ENCODE measurements at regions not wholly inside any gene's neighbourhood (a gene's known extent, or its start where the extent isn't known, plus 50 kb on each side); places are given as distances from the start of the nearest gene placed in this dataset.

DNA sequence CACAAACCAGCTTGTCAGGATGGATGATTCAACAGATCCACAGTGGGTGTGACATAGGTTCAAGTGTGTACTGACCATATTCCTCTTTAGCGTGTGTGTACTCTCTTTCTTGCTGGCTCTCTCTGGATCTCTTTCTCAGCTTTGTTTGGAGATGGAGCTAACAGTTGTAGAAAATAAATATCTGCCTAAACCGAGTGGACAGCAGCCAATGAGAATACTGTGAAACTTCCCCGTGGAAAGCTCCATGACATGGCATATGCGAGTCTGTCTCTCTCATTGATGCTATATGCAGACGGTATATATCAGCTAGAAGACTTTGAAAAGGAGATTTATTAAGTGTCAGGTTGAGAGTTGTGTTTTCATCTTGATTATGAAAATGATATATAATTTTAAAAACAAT, 406.5 kb upstream of the SUCLG2 start:
- no peaks in the 10 kb centered on the region for H3K4me1 ChIP-seq (ENCODE audit: control insufficient read depth, extremely low read depth, insufficient read depth, low read length)

More for the DNA sequence above, 406.5 kb upstream of the SUCLG2 start:
- H3K9me1 ChIP-seq (replicated peaks; ENCODE audit: control insufficient read depth, extremely low read depth, insufficient read depth, low read length) = no peaks in the 10 kb centered on the region
- H3K9me3 ChIP-seq (replicated peaks; ENCODE audit: control insufficient read depth, insufficient read depth, low read length) = no peaks in the 10 kb centered on the region
- no peak overlapping the region for H3K27ac ChIP-seq (ENCODE audit: insufficient read depth, low read depth, low read length)
- TF ChIP-seq POLR2A (IDR thresholded peaks at IDR 0.05; ENCODE audit: low read depth, low read length) (no peak), JUN (IDR thresholded peaks at IDR 0.05; ENCODE audit: borderline replicate concordance, insufficient read depth, insufficient read length, low read depth) (no peak), POLR2AphosphoS5 (IDR thresholded peaks at IDR 0.05; ENCODE audit: insufficient read depth, low read depth, low read length) (no peak), FOS (IDR thresholded peaks at IDR 0.05; ENCODE audit: borderline replicate concordance, insufficient read depth, low read length) (no peak), GATA2 (IDR thresholded peaks at IDR 0.05; ENCODE audit: insufficient read depth, insufficient read length, low read depth, low read length) (no peak), MYC (IDR thresholded peaks at IDR 0.05; ENCODE audit: low read depth, low read length) (no peak), EZH2 (IDR thresholded peaks at IDR 0.05; ENCODE audit: borderline replicate concordance, low read depth, low read length, severe bottlenecking) (no peak), MAX (IDR thresholded peaks at IDR 0.05; ENCODE audit: insufficient read depth, insufficient read length) (no peak)
- TF ChIP-seq, protein P1, sequence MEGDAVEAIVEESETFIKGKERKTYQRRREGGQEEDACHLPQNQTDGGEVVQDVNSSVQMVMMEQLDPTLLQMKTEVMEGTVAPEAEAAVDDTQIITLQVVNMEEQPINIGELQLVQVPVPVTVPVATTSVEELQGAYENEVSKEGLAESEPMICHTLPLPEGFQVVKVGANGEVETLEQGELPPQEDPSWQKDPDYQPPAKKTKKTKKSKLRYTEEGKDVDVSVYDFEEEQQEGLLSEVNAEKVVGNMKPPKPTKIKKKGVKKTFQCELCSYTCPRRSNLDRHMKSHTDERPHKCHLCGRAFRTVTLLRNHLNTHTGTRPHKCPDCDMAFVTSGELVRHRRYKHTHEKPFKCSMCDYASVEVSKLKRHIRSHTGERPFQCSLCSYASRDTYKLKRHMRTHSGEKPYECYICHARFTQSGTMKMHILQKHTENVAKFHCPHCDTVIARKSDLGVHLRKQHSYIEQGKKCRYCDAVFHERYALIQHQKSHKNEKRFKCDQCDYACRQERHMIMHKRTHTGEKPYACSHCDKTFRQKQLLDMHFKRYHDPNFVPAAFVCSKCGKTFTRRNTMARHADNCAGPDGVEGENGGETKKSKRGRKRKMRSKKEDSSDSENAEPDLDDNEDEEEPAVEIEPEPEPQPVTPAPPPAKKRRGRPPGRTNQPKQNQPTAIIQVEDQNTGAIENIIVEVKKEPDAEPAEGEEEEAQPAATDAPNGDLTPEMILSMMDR (IDR thresholded peaks at IDR 0.05; ENCODE audit: extremely low read depth in 1 of 2, insufficient read depth in 1 of 2, low read depth in 1 of 2, low read length in 2 of 2) = no peak
- no peak overlapping the region for H2AFZ ChIP-seq (ENCODE audit: low read depth, low read length)
- BruUV-seq (replicated peaks) = no TSS peak
- no peaks in the 10 kb centered on the region for H3K36me3 ChIP-seq (ENCODE audit: control insufficient read depth in 2 of 2, extremely low read depth in 1 of 2, insufficient read depth in 2 of 2, low read length in 2 of 2)
- H3K4me2 ChIP-seq (ENCODE audit: insufficient read depth, low read length) = no peak overlapping the region
- no peaks in the 10 kb centered on the region for H4K20me1 ChIP-seq (replicated peaks; ENCODE audit: control insufficient read depth, extremely low read depth, insufficient read depth, low read length)
- POLR2A ChIA-PET = no interaction called here
- dilution Hi-C loops (cut with MboI; ENCODE audit: extremely low pct_ligation_motif_present, low sequenced_read_pairs) (no loop called here), intact Hi-C loops (cut with micrococcal nuclease) (no loop called here)
- CTCF ChIA-PET = interaction anchor here (1.5 kb wide), 1 partner anchor 9 kb away, joined by 3 read pairs; no protein-coding TSS in a partner anchor
- DNase-seq (ENCODE audit: low read depth, low spot score) = no peak
- no peaks in the 10 kb centered on the region for H3K27me3 ChIP-seq (ENCODE audit: control insufficient read depth in 2 of 2, insufficient read depth in 2 of 2, low read length in 2 of 2)
- no peak overlapping the region for H3K4me3 ChIP-seq (replicated peaks in 1 of 3; ENCODE audit: insufficient read depth in 1 of 3, low read depth in 1 of 3, low read length in 3 of 3)
- FAIRE-seq = no peak
- H3K79me2 ChIP-seq (ENCODE audit: control insufficient read depth, insufficient read depth, low read length) = no peaks in the 10 kb centered on the region
- H3K9ac ChIP-seq (replicated peaks; ENCODE audit: extremely low read depth, insufficient read depth, low read length) = no peak overlapping the region

Data from endothelial cell of umbilical vein (primary cell).